BLaER1 treated with 17β-estradiol and CSF1 and Interleukin-3, amounts not matched to agents 10 nM and 100 nM (cell line): ENCODE measurements at regions not wholly inside any gene's neighbourhood (a gene's known extent, or its start where the extent isn't known, plus 50 kb on each side); places are given as distances from the start of the nearest gene placed in this dataset.
"Not testable (repeated sequence)": the region's sequence is repeated elsewhere in the genome, so short reads cannot be mapped to it uniquely, and the experiment has no call there.

Experiments used
- H3K27ac ChIP-seq, 11 experiments: shearing (Covaris generic); formaldehyde crosslinking; 2 replicates each; pipeline ENCODE4 v1.8.1; 2022
- H3K27me3 ChIP-seq, 11 experiments: shearing (Covaris generic); formaldehyde crosslinking; 2 replicates each; pipeline ENCODE4 v1.8.1; 2022
- H3K36me3 ChIP-seq, 11 experiments: shearing (Covaris generic); formaldehyde crosslinking; 2 replicates each; pipeline ENCODE4 v1.8.1; 2022
- H3K4me1 ChIP-seq, 10 experiments: shearing (Covaris generic); formaldehyde crosslinking; 2 replicates each; pipeline ENCODE4 v1.8.1; 2022
- H3K4me2 ChIP-seq, 11 experiments: shearing (Covaris generic); formaldehyde crosslinking; 2 replicates each; pipeline ENCODE4 v1.8.1; 2022
- H3K4me3 ChIP-seq, 10 experiments: shearing (Covaris generic); formaldehyde crosslinking; 2 replicates each; pipeline ENCODE4 v1.8.1; 2022
- H3K9ac ChIP-seq, 11 experiments: shearing (Covaris generic); formaldehyde crosslinking; 2 replicates each; pipeline ENCODE4 v1.8.1; 2022
- H3K9me3 ChIP-seq, 11 experiments: shearing (Covaris generic); formaldehyde crosslinking; replicated peaks in 1 of 11; 2 replicates each; pipeline ENCODE4 v1.8.1; 2022
- H4K20me1 ChIP-seq, 11 experiments: shearing (Covaris generic); formaldehyde crosslinking; 2 replicates each; pipeline ENCODE4 v1.8.1; 2022
- Cebpa-rat ChIP-seq, 11 experiments: shearing (Covaris generic); IDR thresholded peaks; 2 replicates each; pipeline ENCODE4 v1.8.1; 2022

- Histone ChIP-seq H3K4me2 (no peak overlapping the region), H3K9me3 (no peaks in the 10 kb centered on the region), H3K4me3 (no peak overlapping the region), H3K27ac (no peak overlapping the region), H4K20me1 (no peaks in the 10 kb centered on the region), H3K27me3 (no peaks in the 10 kb centered on the region), H3K9ac (no peak overlapping the region), H3K4me1 (peaks cover 8 to 20% (median 13%) of the 10 kb centered on the region in 10 experiments), H3K36me3 (no peaks in the 10 kb centered on the region)
- TF ChIP-seq Cebpa-rat (IDR thresholded peaks at IDR 0.05) = no peak
Observed at GRCh38 chr5:90224342-90224741, 185.2 kb downstream of the CETN3 start.

- no peaks in the 10 kb centered on the region for H3K27me3 ChIP-seq
- H3K4me3 ChIP-seq = no peak overlapping the region
- H3K27ac ChIP-seq = no peak overlapping the region
- no peak for TF ChIP-seq Cebpa-rat (IDR thresholded peaks at IDR 0.05)
- H3K4me2 ChIP-seq = no peak overlapping the region
- no peaks in the 10 kb centered on the region for H3K36me3 ChIP-seq
- no peak overlapping the region for H3K9ac ChIP-seq
- no peaks in the 10 kb centered on the region for H3K9me3 ChIP-seq
- H3K4me1 ChIP-seq = peaks cover 8 to 20% (median 13%) of the 10 kb centered on the region in 10 experiments
- H4K20me1 ChIP-seq = no peaks in the 10 kb centered on the region
Observed at GRCh38 chr5:90223756-90224155, 185.8 kb downstream of the CETN3 start.

- no peak overlapping the region for H3K9ac ChIP-seq
- no peak overlapping the region for H3K4me2 ChIP-seq
- peaks cover 0 to 10% (median 0%) of the 10 kb centered on the region in 11 experiments; a peak in 2 of 22 replicates for H3K9me3 ChIP-seq
- no peak overlapping the region for H3K4me3 ChIP-seq
- H4K20me1 ChIP-seq = no peaks in the 10 kb centered on the region
- H3K36me3 ChIP-seq = no peaks in the 10 kb centered on the region
- no peak overlapping the region for H3K27ac ChIP-seq
- peaks cover 8 to 20% (median 13%) of the 10 kb centered on the region in 10 experiments for H3K4me1 ChIP-seq
- no peaks in the 10 kb centered on the region for H3K27me3 ChIP-seq
- TF ChIP-seq Cebpa-rat (IDR thresholded peaks at IDR 0.05) = no peak
Observed at GRCh38 chr5:90221951-90222350, 187.6 kb downstream of the CETN3 start.

GRCh38 chr5:90220554-90220953, 189.0 kb downstream of the CETN3 start:
- peak overlapping the region; percentile 23 to 75 (median 59); a peak in 21 of 22 replicates for H3K4me2 ChIP-seq

GRCh38 chr5:90214991-90215390, 194.6 kb downstream of the CETN3 start:
- H3K4me3 ChIP-seq = no peak overlapping the region

More at GRCh38 chr5:90220554-90220953, 189.0 kb downstream of the CETN3 start:
- Histone ChIP-seq H3K27me3 (no peaks in the 10 kb centered on the region), H3K27ac (no peak overlapping the region; a peak in 1 of 22 replicates), H3K4me3 (no peak overlapping the region), H3K9ac (no peak overlapping the region), H3K36me3 (no peaks in the 10 kb centered on the region), H3K4me1 (peaks cover 8 to 20% (median 12%) of the 10 kb centered on the region in 10 experiments), H4K20me1 (no peaks in the 10 kb centered on the region), H3K9me3 (peaks cover 0 to 10% (median 0%) of the 10 kb centered on the region in 11 experiments; a peak in 2 of 22 replicates)
- no peak for TF ChIP-seq Cebpa-rat (IDR thresholded peaks at IDR 0.05)

GRCh38 chr5:90208323-90208722, 201.2 kb downstream of the CETN3 start:
- not testable (repeated sequence) for H3K9me3 ChIP-seq, H3K4me1 ChIP-seq, H3K36me3 ChIP-seq, H3K4me2 ChIP-seq, H3K9ac ChIP-seq, H3K27me3 ChIP-seq, H3K4me3 ChIP-seq, H3K27ac ChIP-seq, H4K20me1 ChIP-seq

More at GRCh38 chr5:90214991-90215390, 194.6 kb downstream of the CETN3 start:
- no peak for TF ChIP-seq Cebpa-rat (IDR thresholded peaks at IDR 0.05)
- Histone ChIP-seq H3K9me3 (peaks cover 0 to 10% (median 0%) of the 10 kb centered on the region in 11 experiments; a peak in 2 of 22 replicates), H3K27ac (no peak overlapping the region), H3K27me3 (no peaks in the 10 kb centered on the region), H3K36me3 (no peaks in the 10 kb centered on the region), H3K4me2 (no peak overlapping the region), H4K20me1 (no peaks in the 10 kb centered on the region), H3K4me1 (peaks cover 1 to 7% (median 4%) of the 10 kb centered on the region in 10 experiments; a peak in 18 of 20 replicates), H3K9ac (no peak overlapping the region)

- Histone ChIP-seq H3K36me3 (no peaks in the 10 kb centered on the region), H3K27me3 (no peaks in the 10 kb centered on the region), H3K9me3 (peaks cover 0 to 5% (median 0%) of the 10 kb centered on the region in 11 experiments; a peak in 3 of 22 replicates), H3K4me3 (no peak overlapping the region), H3K27ac (no peak overlapping the region), H3K9ac (no peak overlapping the region), H4K20me1 (no peaks in the 10 kb centered on the region), H3K4me1 (peaks cover 0 to 16% (median 0%) of the 10 kb centered on the region in 10 experiments; a peak in 4 of 20 replicates), H3K4me2 (no peak overlapping the region)
- no peak for TF ChIP-seq Cebpa-rat (IDR thresholded peaks at IDR 0.05)
Observed at GRCh38 chr5:90201923-90202322, 207.6 kb downstream of the CETN3 start.

GRCh38 chr5:90193185-90193822, 216.3 kb downstream of the CETN3 start:
- Histone ChIP-seq H3K4me3 (no peak overlapping the region), H3K9ac (no peak overlapping the region), H3K4me2 (no peak overlapping the region), H4K20me1 (no peaks in the 10 kb centered on the region), H3K27ac (no peak overlapping the region), H3K36me3 (no peaks in the 10 kb centered on the region), H3K4me1 (peaks cover 0 to 9% (median 0%) of the 10 kb centered on the region in 10 experiments; a peak in 3 of 20 replicates), H3K9me3 (0 out of 22 replicates have a peak, but pooled peaks cover 0 to 4% (median 0%) of the 10 kb centered on the region in 11 experiments), H3K27me3 (no peaks in the 10 kb centered on the region)
- TF ChIP-seq Cebpa-rat (IDR thresholded peaks at IDR 0.05) = no peak

- Histone ChIP-seq H3K36me3 (no peaks in the 10 kb centered on the region), H3K4me1 (no peaks in the 10 kb centered on the region), H3K9ac (no peak overlapping the region), H3K9me3 (0 out of 22 replicates have a peak, but pooled peaks cover 0 to 4% (median 0%) of the 10 kb centered on the region in 11 experiments), H3K27ac (no peak overlapping the region), H3K27me3 (no peaks in the 10 kb centered on the region), H3K4me2 (no peak overlapping the region), H3K4me3 (no peak overlapping the region), H4K20me1 (no peaks in the 10 kb centered on the region)
- no peak for TF ChIP-seq Cebpa-rat (IDR thresholded peaks at IDR 0.05)
Observed at GRCh38 chr5:90191352-90192045, 218.1 kb downstream of the CETN3 start.
